Upper lobe of left lung (tissue), 6 donors: ENCODE measurements at regions not wholly inside any gene's neighbourhood (a gene's known extent, or its start where the extent isn't known, plus 50 kb on each side); places are given as distances from the start of the nearest gene placed in this dataset.

Source experiments
- ATAC-seq, 2 donors: fragments of 200-7000 bp; cut with Tn5 transposase; one replicate each; pipeline ENCODE4 v1.9.1; 2022; ENCODE audit warnings: mild to moderate bottlenecking in 2 of 2, moderate library complexity in 2 of 2; ENCODE audit not compliant: low FRiP score in 2 of 2
- DNase-seq, 2 donors: peaks; one replicate each; pipeline ENCODE4 v3.0.0-alpha.2; 2019 to 2020
- H3K27ac ChIP-seq, 4 donors: fragments of 200-600 bp; sonication (generic); one replicate each; pipeline ENCODE4 v1.5.1; 2016 to 2019
- H3K27me3 ChIP-seq, 4 donors: fragments of 200-600 bp; sonication (generic); one replicate each; pipeline ENCODE4 v1.5.1; 2017 to 2019
- H3K36me3 ChIP-seq, 4 donors: fragments of 200-600 bp; sonication (generic); one replicate each; pipeline ENCODE4 v1.5.1; 2016 to 2019
- H3K4me1 ChIP-seq, 4 donors: fragments of 200-600 bp; sonication (generic); one replicate each; pipeline ENCODE4 v1.5.1; 2018 to 2019
- H3K4me3 ChIP-seq, 4 donors: fragments of 200-600 bp; sonication (generic); one replicate each; pipeline ENCODE4 v1.5.1; 2017 to 2019; ENCODE audit warnings: mild to moderate bottlenecking in 2 of 4, moderate library complexity in 1 of 4
- H3K9me3 ChIP-seq, 4 donors: fragments of 200-600 bp; sonication (generic); one replicate each; pipeline ENCODE4 v1.5.1; 2018 to 2019
- EP300 ChIP-seq, 4 donors: sonication (generic); formaldehyde crosslinking; IDR thresholded peaks; one replicate each; pipeline ENCODE4 v1.5.1; 2017; ENCODE audit warnings: antibody characterized with exemption in 4 of 4, control low read depth in 2 of 4
- POLR2A ChIP-seq, 4 donors: fragments of 450-650 bp; IDR thresholded peaks; one replicate each; pipeline ENCODE4 v1.5.1; 2016 to 2017; ENCODE audit warnings: antibody characterized with exemption in 4 of 4, mild to moderate bottlenecking in 2 of 4
- POLR2AphosphoS5 ChIP-seq, 2 donors: sonication (generic); formaldehyde crosslinking; IDR thresholded peaks; one replicate each; pipeline ENCODE4 v1.5.1; 2017; ENCODE audit warnings: antibody characterized with exemption in 2 of 2
- WGBS, 2 donors: methylation state at CpG; one replicate each; pipeline ENCODE4 v1.1.5; 2017 to 2018; 5-methylcytosine and 5-hydroxymethylcytosine counted together
- TF ChIP-seq, protein P1 (sequence below), 6 experiments: fragments of 450-650 bp in 4 of 6; fragments of 200-600 bp in 2 of 6; sonication (generic) in 2 of 6; IDR thresholded peaks; one replicate each; pipeline ENCODE4 v1.5.1; 2016 to 2019; ENCODE audit warnings: antibody characterized with exemption in 6 of 6
- donor health status: DM: no; HTN: no; CAD: no; lungs with moderate emphysema.
- donor health status: DM: no; HTN: yes; CAD: no; lungs with severe emphysema.

DNA sequence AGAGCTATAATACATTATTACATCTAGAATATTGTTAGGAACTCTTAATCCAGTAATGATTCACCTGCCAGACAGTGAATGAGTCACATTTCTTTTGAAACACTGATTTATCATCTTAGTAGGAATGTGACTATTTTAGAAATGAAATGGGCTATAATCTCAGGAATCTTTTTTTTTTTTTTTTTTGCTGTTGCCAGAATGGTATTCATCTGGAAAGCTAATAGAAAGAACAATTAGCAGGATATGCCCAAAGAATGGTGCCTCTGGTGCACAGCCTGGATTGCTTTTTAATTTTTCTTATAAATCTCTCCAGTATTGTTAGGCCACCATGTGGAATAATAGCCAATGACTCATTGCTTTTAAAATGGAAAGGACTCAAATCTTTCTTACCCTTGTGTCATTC, 181.1 kb upstream of the SMIM31 start:
- Histone ChIP-seq H3K27ac (no peak overlapping the region), H3K27me3 (no peaks in the 10 kb centered on the region), H3K4me1 (no peaks in the 10 kb centered on the region), H3K4me3 (no peak overlapping the region), H3K9me3 (no peaks in the 10 kb centered on the region), H3K36me3 (no peaks in the 10 kb centered on the region)
- TF ChIP-seq POLR2AphosphoS5 (IDR thresholded peaks at IDR 0.05) (no peak), POLR2A (IDR thresholded peaks at IDR 0.05) (no peak), EP300 (IDR thresholded peaks at IDR 0.05) (no peak)
- TF ChIP-seq, protein P1, sequence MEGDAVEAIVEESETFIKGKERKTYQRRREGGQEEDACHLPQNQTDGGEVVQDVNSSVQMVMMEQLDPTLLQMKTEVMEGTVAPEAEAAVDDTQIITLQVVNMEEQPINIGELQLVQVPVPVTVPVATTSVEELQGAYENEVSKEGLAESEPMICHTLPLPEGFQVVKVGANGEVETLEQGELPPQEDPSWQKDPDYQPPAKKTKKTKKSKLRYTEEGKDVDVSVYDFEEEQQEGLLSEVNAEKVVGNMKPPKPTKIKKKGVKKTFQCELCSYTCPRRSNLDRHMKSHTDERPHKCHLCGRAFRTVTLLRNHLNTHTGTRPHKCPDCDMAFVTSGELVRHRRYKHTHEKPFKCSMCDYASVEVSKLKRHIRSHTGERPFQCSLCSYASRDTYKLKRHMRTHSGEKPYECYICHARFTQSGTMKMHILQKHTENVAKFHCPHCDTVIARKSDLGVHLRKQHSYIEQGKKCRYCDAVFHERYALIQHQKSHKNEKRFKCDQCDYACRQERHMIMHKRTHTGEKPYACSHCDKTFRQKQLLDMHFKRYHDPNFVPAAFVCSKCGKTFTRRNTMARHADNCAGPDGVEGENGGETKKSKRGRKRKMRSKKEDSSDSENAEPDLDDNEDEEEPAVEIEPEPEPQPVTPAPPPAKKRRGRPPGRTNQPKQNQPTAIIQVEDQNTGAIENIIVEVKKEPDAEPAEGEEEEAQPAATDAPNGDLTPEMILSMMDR (IDR thresholded peaks at IDR 0.05) = no peak
- DNase-seq = no peak
- ATAC-seq = no peak

DNA sequence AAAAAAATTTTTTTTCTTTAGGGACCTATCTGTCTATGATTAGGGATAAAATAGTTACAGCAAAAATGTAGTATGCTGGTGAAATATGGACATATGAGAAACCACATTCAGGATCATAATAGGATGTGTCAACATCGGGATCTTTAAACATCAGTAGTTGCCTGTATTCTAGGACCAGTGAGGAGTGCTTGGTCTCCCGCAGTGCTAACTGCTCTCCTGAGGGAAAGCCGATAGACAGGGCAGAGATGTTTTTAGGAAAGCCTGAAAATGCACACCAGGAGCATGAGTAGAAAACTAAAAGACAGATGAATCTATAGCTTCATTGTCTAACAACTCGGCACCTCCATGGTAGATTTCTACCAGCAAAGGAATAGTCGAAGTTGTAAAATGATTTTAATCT, 178.1 kb upstream of the SMIM31 start:
- no peaks in the 10 kb centered on the region for H3K36me3 ChIP-seq
- H3K4me1 ChIP-seq = no peaks in the 10 kb centered on the region
- WGBS, 2 donors = 85 to 91% methylated on average over 5 of the region's 5 CpGs
- no peaks in the 10 kb centered on the region for H3K27me3 ChIP-seq
- H3K4me3 ChIP-seq = no peak overlapping the region
- DNase-seq (no peak), ATAC-seq (no peak)
- no peak overlapping the region for H3K27ac ChIP-seq
- no peaks in the 10 kb centered on the region for H3K9me3 ChIP-seq
- TF ChIP-seq EP300 (IDR thresholded peaks at IDR 0.05) = no peak
- no peak for TF ChIP-seq POLR2A (IDR thresholded peaks at IDR 0.05)
- TF ChIP-seq, protein P1 (IDR thresholded peaks at IDR 0.05) = no peak
- TF ChIP-seq POLR2AphosphoS5 (IDR thresholded peaks at IDR 0.05) = no peak

DNA sequence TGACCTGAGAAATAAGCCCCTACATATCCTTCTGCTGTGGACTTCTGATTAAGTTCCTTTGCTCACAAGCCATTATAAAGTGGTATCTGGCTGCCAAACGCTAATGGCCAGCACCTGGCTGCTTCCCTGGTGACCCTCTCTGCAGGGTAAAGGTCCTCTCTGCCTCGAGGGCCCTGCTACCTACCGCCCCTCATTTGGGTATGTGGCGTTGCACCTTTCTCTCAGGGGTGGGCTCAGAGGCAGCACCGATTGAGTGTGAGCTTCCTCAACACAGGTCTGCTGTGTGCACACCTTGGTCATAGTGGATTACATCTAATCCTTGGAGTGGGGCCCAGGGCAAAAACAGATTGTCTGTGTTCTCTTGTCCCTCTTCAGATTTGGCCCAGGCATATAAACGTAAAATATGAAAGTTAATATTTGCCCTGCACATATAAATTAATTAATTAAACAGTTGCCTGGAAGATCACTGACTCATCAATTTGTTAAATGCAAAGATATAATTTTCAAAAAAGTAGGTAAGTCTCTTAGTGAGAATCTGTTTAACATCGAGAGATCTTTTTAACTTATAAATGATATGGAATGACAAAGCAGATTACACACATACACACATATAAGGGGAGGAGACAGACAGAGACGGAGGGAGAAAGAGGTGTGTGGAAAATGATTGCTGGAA, 174.5 kb upstream of the SMIM31 start:
- H3K4me1 ChIP-seq = no peaks in the 10 kb centered on the region
- H3K4me3 ChIP-seq = no peak overlapping the region
- no peak for DNase-seq
- H3K36me3 ChIP-seq = no peaks in the 10 kb centered on the region
- no peaks in the 10 kb centered on the region for H3K27me3 ChIP-seq
- no peak for ATAC-seq
- WGBS, 2 donors = 74 to 79% methylated on average over 8 of the region's 8 CpGs
- H3K9me3 ChIP-seq = no peaks in the 10 kb centered on the region
- TF ChIP-seq POLR2A (IDR thresholded peaks at IDR 0.05) (no peak), EP300 (IDR thresholded peaks at IDR 0.05) (no peak), POLR2AphosphoS5 (IDR thresholded peaks at IDR 0.05) (no peak)
- TF ChIP-seq, protein P1 (IDR thresholded peaks at IDR 0.05) = no peak
- H3K27ac ChIP-seq = no peak overlapping the region

DNA sequence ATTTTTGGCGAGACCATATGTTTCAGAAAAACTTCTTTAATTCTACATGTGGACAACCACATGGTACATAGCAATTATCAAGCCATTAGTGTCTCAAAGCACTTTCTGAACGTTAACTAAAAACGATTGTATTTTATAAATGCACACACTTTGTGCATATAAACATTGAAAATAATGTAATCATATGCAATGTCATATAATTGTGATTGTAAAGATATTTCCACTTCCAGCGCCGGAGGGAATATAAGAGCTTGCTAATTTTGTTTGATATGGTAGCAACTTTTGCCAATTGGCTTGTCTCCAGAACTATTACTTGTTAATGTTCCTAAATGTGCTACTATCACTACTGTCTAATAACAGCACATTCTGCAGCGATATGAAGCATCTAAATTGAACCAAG, 162.3 kb upstream of the SMIM31 start:
- no peak for ATAC-seq
- no peak overlapping the region for H3K4me3 ChIP-seq
- no peaks in the 10 kb centered on the region for H3K27me3 ChIP-seq

More for the DNA sequence above, 162.3 kb upstream of the SMIM31 start:
- TF ChIP-seq EP300 (IDR thresholded peaks at IDR 0.05) = no peak
- TF ChIP-seq, protein P1 (IDR thresholded peaks at IDR 0.05) = no peak
- TF ChIP-seq POLR2AphosphoS5 (IDR thresholded peaks at IDR 0.05) = no peak
- no peak overlapping the region for H3K27ac ChIP-seq
- DNase-seq = no peak
- no peaks in the 10 kb centered on the region for H3K9me3 ChIP-seq
- no peaks in the 10 kb centered on the region for H3K36me3 ChIP-seq
- WGBS, 2 donors = 68 to 71% methylated on average over 6 of the region's 6 CpGs
- H3K4me1 ChIP-seq = no peaks in the 10 kb centered on the region
